Kidney glomerular epithelial cell (primary cell): ENCODE measurements at regions not wholly inside any gene's neighbourhood (a gene's known extent, or its start where the extent isn't known, plus 50 kb on each side); places are given as distances from the start of the nearest gene placed in this dataset.
"Not testable (repeated sequence)": the region's sequence is repeated elsewhere in the genome, so short reads cannot be mapped to it uniquely, and the experiment has no call there.

Source experiments
- DNase-seq: peaks from one replicate; lab custom pipeline; 2025; lab: John Stamatoyannopoulos, UW

DNA sequence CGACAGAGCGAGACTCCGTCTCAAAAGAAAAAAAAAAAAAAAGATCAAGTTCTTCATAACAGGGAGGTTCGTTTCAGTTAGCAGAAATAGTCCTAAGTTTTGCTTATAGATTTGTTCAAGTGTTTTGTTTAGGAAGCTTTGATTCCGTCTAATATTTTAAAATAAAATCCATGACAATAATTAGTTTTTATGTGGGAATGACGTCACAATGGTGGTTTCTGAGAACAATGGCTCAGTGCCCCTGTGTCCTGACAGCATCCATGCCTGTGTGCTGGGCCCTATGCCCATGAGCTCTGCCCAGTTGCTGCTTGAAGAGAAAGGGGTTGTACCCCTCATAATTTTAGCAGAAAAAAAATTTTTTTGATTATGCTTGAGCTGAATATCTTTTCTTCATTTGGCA is 134.0 kb downstream of the SST start:
- no peak for DNase-seq

DNA sequence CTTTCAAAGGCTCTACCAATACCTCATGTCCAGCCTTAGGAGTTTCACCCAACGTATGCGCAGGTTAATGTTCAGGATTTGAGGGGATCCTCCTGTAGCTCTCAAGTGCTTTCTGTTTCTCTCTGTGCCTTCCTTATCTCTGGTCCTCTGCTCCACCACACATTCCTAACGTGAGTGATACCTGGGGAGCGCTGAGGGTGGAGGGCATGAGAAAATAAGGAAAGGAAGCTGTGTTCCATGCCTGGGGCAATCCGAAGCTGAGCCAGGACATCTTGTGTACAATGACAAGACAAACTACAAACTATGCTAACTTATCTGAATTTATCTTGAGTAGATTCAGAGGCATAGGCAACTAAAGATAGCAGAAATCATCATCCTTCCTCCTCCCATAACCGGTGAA is 136.4 kb downstream of the SST start:
- DNase-seq = no peak

DNA sequence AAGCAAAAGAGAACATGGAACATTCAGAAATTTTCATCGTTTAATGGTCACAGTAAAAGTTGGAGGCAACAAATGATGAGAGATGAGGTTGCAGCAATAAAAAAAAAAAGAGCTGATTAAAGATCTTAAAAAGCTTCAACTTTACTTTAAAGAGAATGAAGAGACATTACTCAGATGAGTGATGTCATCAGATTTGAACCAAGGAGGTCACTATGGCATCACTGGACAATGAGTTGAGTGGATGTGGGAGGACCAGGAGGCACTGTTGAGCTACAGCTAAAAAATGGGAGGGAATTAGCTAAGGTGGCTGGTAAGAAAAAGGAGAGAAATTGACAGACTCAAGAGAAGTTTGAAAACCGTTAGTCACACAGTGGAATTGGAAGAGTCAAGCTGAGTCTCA is 138.4 kb downstream of the SST start:
- DNase-seq = no peak

DNA sequence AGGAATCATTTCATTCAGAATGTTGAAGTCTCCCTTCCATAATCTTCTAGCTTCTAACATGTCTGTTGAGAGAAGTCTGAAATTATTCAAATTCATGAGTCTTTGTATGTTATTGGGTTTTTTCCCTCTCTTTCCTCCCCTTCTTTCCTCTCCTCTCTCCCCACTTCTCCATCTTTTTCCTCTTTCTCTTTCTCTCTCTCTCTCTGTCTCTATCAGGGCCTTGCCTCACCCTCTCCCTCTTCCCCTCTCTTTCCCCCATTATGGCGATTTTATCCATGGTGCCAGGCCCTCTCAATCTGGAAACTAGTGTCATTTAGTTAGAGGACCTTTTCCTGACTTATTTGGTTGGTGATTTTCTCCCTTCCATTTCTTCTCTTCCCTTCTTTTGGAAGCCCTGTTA is 147.3 kb downstream of the SST start:
- no peak for DNase-seq

DNA sequence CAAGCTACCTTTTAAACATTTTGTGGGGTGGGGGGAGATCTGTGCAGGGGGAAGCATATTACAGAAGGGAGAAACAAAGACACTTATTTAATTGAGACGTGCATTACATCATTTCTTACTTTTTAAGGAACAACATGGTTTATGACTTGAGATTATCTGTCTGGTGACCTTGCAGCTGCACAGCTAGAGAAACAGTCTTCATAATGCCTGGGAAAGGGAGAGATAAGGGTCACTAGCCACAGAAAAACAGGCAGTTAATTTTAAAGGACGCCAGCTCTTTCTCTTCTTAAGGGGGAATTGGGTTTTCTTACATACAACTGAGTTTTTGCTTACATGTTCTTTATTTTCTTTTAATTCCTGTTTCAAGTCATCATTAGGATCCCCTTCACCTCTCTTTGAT is 147.9 kb downstream of the SST start:
- no peak for DNase-seq

DNA sequence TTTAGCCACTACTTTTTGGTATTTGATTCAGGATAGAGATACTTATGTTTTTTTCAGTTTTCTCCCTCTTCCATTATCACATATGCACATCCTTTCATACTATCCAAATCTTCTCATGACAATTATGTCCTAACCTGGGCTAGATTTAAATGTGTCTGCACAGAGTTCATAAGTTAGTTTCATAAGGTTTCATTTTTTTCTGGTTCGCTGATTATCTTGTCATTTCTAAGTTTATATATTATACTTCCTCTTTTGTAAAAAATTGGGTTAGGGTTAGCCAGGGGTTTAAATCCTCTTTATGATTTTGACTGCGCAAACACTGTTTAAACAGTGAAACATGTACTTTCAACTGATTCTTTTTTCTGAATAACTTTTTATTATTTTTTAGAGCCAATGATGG is 148.6 kb downstream of the SST start:
- DNase-seq = no peak

DNA sequence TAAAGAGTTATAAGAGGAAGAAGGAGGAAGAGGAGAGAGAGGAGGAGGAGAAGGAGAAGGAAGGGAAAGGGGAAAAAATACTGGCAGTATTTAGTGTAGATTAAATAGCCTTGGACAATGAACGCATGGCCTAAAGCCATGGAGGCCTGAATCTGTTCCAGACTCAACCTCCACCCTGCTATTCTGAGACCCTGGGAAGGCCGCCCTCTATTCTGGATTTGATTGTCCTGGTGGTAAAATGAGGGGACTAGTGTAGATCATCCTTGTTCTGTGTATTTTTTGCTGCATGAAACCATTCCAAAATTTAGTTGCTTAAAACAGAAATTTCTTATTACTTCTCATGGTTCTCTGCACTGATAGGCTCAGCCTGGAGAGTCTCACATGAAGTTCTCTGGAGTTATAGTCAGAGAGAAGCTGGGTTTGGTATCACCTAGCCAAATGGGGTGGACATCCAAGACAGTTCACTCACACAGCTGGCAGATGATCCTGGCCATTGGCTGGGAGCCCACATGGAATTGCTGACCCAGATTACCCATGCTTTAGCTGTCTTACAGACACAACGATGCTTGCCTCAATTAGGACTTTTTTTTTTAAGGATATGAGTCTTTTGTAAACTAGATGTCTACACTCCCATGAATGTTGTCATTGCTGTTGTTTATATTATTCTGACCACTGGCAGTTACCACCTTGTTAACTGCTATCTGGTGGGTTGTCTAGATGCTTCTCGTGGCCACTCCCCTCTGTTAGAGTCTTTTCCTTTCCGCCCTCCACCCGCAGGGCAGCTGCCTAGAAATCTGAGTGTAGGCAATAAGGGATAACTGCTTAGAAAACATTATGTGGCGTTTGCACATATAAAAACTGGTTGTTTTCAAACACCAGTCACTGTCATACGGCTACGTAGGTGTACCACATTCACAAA is 149.9 kb downstream of the SST start:
- DNase-seq = no peak

DNA sequence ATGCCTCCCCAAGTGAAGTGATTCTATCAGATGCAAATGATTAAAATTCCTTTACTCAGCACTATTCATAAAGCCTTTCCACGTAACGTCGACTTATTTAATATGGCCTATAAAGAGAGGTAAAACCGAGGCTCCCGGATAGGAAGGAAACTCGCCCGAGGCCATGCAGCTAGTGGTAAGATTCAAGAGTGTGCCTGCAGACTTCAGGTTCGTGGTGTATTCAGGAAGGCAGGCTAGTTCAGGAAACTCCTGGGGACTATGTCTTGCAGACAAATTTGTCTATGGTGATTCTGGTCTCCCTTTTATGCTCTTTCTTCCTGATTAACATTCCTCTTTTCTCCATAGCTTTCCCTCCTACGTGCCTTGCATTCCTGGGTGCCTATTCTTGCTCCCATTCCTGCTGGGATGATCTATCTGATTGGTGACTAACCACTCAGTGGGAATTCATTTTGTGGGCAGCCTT is 150.7 kb downstream of the SST start:
- no peak for DNase-seq

DNA sequence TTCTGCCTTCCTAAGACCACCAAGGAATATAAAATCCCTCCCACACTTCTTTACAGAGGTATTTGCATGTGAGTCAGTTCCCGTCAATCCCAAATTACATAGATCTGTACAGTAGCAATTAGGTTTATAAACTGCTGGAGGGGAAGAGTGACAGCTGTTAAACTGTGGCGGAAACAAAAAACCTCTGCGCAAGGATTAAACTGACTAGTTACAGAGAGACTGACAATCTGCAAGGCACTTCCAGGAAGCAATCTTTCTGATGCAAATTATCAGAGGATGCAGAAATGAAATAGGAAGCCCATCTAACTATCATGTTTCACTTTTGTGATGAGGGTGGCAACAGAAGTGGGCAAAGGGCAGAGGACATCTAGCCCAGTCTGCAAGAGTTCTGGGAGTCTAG is 150.4 kb downstream of the RTP4 start:
- no peak for DNase-seq

DNA sequence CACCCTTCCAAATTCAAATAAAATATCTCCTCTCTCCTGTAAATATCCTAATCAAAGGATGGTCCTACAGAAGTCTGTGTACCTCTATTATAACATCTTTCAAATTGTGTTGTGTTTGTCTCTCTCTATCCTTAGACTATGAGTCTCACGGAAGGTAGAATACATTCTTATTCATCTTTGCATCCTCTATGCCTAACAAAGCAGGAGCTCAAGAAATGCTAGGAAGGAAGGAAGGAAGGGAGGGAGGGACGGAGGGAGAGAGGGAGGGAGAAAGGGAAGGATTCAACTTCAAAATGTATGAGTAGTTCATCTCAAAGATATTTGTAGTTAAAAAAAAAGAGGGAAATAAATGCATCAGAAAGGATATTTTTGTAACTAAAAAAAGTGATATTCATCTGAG is 150.0 kb downstream of the RTP4 start:
- no peak for DNase-seq

DNA sequence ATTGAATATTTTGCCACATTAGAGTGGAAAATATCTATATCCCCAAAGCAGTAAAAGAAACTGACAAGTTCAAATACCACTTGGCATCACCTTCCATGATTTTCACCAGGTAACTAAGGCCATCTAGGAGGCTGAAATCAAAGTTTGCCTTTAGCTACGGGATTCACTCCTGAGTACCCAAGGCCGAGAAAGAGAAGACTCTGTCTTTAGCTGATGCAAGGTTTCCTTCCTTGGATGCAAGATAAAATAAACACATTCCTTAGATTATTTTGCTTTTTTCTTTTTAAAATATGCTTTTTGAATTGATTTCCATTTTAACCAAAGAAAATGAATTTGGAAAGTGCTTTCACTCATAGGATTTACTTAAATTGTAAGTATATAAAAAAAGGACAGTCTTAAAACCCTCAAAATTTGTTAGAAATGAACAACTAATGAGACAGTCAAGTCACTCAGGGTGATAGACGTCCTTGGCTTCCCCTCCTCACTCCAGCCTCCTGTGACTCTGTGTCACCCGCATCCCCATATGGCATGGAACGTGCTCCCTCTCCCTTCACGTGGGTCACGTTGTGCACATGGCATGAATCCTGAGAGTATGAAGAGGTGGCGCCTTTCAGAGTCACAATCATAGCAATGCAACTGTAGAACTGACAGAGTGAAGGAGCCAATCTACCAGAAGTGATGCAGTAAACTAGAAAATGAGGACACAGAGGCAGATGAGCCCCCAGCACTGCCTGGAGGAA is 148.4 kb downstream of the RTP4 start:
- no peak for DNase-seq

DNA sequence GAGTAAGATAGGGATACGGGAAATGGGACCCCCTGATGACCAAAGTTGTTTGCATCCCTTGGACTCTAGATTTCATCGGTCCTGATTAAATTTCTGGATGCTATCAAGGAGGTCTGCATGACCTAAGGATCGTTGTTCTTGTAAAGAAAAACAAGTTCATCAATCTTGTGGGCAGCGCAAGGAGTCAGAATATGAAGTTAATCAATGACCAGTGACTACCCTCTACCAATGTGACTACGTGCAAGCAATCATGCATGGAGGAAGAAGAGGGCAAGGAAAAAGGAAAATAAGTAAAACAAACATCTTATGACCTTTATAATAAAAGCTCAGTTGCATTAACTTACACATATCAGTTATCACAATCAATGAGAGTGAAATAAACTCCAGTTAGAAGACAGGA is 139.7 kb downstream of the RTP4 start:
- DNase-seq = peak; percentile 89

DNA sequence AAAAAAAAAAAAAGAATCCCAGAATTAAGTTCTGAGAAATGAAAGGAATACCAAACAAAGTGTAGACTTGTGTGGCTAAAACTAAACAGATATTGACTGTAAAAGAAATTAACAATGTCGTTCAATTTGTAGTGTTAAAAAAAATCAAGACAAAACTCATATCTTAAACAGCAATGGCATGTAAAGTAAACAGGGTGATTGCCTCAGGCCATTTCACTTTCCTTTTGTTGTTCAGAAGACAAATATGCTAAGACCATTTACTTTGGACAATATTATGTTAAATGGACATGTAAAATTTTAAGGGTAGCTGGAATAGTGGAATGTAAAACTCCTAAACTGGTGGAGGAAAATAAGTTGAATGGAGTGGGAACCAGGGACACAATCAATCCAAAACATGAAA is 139.1 kb downstream of the RTP4 start:
- no peak for DNase-seq

DNA sequence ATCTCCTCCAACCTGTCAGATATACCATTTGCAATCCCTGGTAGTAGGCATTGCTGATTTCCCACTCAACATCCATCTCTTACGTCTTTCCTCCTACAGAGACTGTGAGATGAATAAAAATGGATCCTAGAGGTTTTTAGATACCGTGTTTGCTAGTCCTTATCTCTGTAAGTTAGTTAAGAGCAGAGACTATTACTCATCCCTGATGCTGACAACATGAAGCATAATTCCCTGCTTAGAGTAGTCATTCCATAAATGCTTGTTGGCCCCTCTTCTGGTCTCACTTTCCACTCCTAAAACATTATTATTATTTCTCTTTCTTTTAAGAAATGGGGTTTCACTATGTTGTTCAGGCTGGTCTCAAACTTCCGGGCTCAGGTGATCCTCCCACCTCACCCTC is 136.2 kb downstream of the RTP4 start:
- DNase-seq = peak; percentile 47

DNA sequence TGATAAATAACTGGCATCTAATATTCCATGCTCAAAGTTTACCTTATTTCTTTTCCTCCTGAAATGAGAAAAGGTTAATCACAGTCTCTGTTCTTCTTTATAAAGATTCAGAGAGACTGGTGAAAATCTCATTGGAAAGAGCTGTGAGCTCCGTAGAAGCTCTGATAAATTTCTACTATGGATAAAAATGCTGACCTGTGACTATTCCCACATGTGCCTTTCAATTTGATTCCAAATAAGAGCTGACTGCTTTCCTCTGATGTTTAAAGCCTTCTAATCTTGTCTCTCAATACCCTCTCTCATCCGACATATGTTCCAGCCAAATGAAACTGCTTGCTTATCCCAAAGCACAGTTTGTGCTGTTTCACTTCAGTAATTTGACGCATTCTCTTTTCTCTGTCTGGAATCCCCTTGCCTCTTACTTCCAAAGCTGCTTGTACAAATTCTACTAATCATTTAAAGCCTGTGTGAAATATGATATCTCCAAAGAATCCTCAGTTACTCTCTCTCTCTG is 130.1 kb downstream of the RTP4 start:
- no peak for DNase-seq

DNA sequence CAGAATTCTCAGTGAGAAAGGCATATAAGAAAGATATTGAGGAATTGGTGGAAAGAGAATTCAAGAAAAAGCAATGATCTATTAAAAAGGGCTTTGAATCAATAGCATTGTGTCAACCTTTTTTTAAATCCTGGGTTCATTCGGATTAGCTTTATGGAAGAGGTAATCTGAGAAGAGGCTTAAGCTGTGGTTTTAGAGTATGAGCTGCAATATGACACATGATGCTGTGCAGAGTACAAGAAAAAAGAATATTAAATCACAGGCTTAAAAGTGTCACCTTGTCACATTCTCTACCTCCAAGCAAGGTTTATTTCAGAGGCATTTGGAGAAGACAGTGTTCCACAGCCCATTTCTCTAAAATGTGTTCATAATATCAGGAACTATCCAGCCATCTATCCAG is 128.9 kb downstream of the RTP4 start:
- no peak for DNase-seq

DNA sequence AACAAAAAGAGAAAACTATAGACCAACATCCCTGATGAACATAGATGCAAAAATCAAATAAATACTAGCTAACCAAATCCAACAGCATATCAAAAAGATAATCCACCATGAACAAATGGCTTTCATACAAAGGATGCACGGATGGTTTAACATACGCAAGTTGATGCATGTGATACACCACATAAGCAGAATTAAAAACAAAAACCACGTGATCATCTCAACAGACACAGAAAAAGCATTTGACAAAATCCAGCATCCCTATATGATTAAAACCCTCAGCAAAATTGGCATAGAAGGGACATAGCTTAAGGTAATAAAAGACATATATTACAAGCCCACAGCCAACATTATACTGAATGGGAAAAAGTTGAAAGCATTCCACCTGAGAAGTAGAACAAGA is 125.9 kb downstream of the RTP4 start:
- not testable (repeated sequence) for DNase-seq

DNA sequence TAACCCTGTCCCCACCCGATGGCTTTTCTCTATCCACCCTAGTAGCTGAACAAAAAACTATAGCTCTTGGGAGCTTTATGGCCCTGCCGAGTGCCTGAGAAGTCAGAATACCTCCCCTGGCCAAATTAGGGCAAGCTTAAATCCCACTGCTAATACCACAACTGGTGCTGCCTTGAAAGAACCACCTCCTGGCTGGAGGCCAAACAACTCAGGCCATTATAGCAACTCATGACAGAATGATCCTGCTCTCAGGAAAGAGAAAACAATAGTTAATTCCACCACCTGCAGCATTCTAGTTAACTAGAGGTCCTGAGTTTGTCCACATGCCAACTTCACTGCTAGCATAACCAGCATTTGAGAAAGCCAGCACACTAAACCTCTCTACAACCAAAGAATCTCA is 123.2 kb downstream of the RTP4 start:
- DNase-seq = no peak

DNA sequence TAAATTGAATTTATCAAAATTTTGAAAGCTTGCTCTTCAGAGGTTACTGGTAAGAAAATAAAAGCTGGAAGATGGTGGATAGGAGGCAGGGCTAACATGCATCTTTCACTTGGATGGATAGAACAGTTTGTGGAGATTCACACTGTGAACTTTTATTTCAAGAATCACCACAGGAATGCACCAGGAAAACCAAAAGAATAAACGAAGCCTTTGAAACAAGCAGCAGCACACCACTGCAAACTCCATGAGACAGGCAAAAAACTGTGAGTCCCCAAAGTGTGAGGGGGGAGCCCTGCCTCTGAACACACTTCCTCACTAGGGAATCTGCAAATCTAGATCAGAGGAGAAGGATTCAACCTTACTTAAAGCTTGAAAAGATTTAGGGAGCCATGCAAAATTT is 122.2 kb downstream of the RTP4 start:
- DNase-seq = no peak

DNA sequence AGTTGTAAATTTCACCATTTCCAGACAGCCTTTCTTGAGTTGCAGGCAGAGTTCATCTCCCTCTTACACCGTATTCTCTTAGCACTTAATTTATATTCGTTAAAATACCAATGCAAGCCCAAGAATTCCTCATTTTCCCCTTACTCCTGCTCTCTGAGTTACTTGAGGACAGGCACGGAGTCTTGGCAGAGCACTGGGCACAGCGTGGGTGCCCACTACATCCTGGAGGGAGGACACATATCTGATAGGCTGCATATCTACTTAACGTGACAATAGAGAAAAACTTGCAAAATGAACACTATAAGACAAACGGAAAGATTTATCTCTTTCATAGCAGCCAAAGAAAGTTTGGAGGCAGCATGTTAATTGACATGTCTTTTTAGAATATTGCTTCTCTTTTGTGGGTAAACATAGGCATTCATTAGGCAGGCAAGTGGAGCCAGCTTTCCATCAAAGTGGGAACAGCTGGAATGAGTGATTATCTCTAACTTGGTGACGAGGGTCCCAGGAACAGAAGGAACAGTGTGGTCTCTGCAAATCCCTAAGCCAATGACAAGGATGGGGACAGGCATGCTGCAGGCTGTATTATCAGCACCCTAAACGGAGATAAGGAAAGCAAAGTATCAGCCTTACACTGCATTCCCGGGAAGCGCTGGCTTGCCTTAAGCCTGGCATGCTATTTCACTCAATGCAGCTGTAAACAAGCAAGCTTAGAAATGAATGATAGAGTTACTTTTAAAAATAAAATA is 116.5 kb downstream of the RTP4 start:
- DNase-seq = no peak

DNA sequence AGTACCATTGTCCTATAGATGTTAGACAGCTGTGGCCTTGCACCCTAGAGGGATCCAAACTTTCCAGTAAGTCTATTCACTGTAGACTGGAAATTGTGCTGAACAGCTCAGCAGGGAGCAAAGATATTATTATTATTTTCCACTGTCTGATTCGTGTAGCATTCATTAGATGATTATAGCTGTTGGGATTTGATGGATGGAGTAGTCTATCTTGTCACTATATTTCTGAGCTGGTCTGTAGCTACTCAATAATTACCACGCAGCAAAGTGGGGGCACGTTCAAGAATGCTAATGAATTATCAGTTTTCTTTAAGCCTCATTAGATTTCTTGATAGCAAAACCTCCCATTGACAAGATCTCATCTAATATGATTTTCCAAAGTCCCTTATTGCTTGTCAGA is 113.2 kb downstream of the RTP4 start:
- DNase-seq = no peak

DNA sequence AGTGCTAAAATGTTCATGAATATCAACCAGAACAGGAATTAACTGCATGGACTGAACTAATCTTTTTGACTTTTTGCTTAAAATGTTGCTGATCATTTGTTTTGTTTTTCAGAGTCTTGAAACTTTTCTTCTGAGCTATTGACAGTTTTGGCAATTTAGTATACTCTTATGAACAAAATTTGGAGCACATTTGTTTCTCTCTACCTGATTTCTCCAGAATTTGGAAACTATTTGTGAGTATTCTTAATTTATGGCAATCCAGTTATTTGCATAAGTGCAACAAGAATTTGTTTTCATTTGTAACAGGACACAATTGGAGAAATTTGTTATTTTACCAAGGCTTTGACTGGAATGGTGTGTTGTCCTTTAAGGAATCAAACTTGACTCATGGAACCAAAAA is 107.4 kb downstream of the RTP4 start:
- DNase-seq = not testable (repeated sequence)
